ENCODE measurements at regions not wholly inside any gene's neighbourhood (a gene's known extent, or its start where the extent isn't known, plus 50 kb on each side); places are given as distances from the start of the nearest gene placed in this dataset.
"Not testable (repeated sequence)": the region's sequence is repeated elsewhere in the genome, so short reads cannot be mapped to it uniquely, and the experiment has no call there.

DNA sequence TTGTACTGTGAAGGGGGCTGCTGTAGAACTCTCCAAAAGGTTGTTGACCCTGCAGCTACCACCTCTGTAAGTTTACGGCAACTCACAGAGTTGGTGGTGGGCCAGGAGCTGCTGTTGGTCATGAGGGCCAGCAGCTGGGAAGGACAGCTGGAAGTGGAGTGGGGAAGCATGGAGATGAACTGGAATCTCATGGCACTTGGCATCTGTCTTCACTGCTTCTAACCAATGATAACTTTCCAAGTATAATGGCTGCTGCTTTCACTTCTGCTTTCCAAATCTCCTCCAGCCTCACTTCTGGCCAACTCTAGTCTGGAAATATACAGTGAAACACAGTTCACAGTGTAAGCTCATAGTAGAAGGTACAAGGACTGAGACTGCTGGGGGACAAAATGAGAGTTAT lies 126.5 kb upstream of the INTU start:
- no peaks in the 10 kb centered on the region for H3K9me3 ChIP-seq
- DNase-seq (no peak), ATAC-seq (no peak)
- H3K36me3 ChIP-seq: no peaks in the 10 kb centered on the region
- no peak overlapping the region for H3K27ac ChIP-seq
- H3K4me3 ChIP-seq: no peak overlapping the region
- H3K4me1 ChIP-seq: peaks cover 0 to 3% of the 10 kb centered on the region in 2 donors
- no peaks in the 10 kb centered on the region for H3K27me3 ChIP-seq
- in situ Hi-C loops (cut with MboI; ENCODE audit: low sequenced_read_pairs in 4 of 4): no loop called here
- intact Hi-C loops (cut with DNase I; ENCODE audit: low total_unique reads): no loop called here
- TF ChIP-seq POLR2A (IDR thresholded peaks at IDR 0.05): no peak
- TF ChIP-seq, protein P1, sequence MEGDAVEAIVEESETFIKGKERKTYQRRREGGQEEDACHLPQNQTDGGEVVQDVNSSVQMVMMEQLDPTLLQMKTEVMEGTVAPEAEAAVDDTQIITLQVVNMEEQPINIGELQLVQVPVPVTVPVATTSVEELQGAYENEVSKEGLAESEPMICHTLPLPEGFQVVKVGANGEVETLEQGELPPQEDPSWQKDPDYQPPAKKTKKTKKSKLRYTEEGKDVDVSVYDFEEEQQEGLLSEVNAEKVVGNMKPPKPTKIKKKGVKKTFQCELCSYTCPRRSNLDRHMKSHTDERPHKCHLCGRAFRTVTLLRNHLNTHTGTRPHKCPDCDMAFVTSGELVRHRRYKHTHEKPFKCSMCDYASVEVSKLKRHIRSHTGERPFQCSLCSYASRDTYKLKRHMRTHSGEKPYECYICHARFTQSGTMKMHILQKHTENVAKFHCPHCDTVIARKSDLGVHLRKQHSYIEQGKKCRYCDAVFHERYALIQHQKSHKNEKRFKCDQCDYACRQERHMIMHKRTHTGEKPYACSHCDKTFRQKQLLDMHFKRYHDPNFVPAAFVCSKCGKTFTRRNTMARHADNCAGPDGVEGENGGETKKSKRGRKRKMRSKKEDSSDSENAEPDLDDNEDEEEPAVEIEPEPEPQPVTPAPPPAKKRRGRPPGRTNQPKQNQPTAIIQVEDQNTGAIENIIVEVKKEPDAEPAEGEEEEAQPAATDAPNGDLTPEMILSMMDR (IDR thresholded peaks at IDR 0.05 in 4 of 5, conservative IDR thresholded peaks at IDR 0.05 in 1 of 5): no peak

DNA sequence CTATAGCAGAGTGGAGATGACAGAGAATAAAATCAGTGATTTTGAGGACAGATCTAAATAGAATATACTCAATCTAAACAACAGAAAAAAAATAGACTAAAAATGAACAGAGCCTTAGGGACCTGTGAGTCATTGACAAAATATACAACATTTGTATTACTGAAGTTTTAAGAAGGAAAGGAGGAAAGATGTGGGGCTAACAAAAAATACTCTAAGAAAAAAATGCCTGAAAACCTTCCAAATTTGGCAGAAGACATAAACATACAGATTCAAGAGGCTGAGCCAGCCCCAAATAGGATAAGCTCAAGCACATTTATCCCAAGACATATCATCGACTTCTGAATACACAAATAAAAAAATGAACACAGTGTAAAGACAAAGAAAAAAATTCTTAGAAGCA lies 123.6 kb upstream of the INTU start:
- no peaks in the 10 kb centered on the region for H3K27me3 ChIP-seq
- no peak overlapping the region for H3K4me3 ChIP-seq
- peaks cover 0 to 3% of the 10 kb centered on the region in 2 donors for H3K4me1 ChIP-seq
- H3K9me3 ChIP-seq: no peaks in the 10 kb centered on the region
- intact Hi-C loops (cut with DNase I; ENCODE audit: low total_unique reads) (no loop called here), in situ Hi-C loops (cut with MboI; ENCODE audit: low sequenced_read_pairs in 4 of 4) (no loop called here)
- no peaks in the 10 kb centered on the region for H3K36me3 ChIP-seq
- H3K27ac ChIP-seq: no peak overlapping the region
- ATAC-seq: no peak
- TF ChIP-seq, protein P1 (IDR thresholded peaks at IDR 0.05 in 4 of 5, conservative IDR thresholded peaks at IDR 0.05 in 1 of 5): no peak
- no peak for TF ChIP-seq POLR2A (IDR thresholded peaks at IDR 0.05)
- no peak for DNase-seq

DNA sequence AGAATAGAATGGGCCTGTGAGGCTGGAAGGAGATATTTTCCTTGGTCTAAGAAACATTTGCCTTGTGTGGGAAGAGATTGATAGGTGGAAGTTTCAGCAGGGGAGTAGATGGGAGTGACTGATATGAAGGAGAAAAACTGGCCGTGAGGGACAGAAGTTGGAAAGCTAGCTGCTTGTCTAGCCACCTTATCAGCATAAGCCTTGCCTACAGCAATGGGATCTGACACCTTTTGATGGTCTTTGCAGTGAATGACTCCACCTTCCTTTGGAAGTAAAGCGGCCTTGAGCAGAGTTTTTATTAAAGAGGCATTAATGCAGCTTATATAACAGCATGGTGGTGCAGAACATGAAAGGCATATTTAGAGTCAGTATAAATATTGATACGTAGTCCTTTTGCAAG lies 120.1 kb upstream of the INTU start:
- in situ Hi-C loops (cut with MboI; ENCODE audit: low sequenced_read_pairs in 4 of 4): not testable (repeated sequence)

DNA sequence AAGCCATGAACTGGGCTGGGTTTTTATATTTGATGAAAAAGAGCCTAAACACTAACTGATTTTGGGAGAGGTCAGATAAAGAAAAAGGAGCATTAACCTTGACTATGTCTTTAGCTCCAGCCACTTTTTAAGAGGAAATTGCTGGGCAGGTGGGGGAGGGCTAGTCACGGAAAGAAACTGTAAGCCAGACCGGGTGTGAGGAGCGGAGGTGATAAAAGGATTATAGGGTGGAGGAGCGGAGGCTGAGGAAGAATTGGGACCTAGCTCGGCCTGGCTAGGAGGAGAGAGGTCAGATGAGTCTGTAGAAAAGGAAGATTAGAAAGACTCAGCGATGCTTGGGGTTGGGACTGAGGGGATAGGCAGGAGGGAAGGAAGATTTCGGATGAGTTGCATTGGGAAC lies 117.5 kb upstream of the INTU start:
- H3K9me3 ChIP-seq; ATAC-seq; H3K27me3 ChIP-seq; DNase-seq; H3K27ac ChIP-seq; H3K4me3 ChIP-seq; intact Hi-C loops (cut with DNase I; ENCODE audit: low total_unique reads); H3K36me3 ChIP-seq; H3K4me1 ChIP-seq; in situ Hi-C loops (cut with MboI; ENCODE audit: low sequenced_read_pairs in 4 of 4): not testable (repeated sequence)

More for the DNA sequence above, 120.1 kb upstream of the INTU start:
- H3K36me3 ChIP-seq; H3K27me3 ChIP-seq; ATAC-seq; H3K9me3 ChIP-seq; H3K4me3 ChIP-seq; H3K27ac ChIP-seq; H3K4me1 ChIP-seq; DNase-seq; intact Hi-C loops (cut with DNase I; ENCODE audit: low total_unique reads): not testable (repeated sequence)

DNA sequence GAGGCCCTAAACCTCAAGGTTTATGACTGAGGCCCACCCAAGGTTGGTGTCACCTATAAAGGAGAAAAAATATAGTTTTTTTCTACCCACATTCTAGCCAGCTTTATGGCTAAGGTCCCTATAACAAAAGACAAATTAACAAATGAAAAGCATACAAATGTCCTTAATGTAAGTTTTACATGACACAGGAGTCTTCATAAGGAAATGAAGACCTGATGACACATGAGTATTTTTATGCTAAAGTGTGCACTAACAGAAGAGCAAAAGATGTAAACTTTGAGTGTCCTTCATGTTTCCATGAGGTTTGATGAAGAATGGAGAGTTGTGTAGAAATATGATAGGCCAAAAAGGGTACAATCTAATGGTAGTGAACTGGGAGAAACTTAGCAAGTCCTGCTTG lies 114.7 kb upstream of the INTU start:
- no peak overlapping the region for H3K4me3 ChIP-seq
- no peaks in the 10 kb centered on the region for H3K9me3 ChIP-seq
- no peaks in the 10 kb centered on the region for H3K4me1 ChIP-seq
- intact Hi-C loops (cut with DNase I; ENCODE audit: low total_unique reads): no loop called here
- no peak for DNase-seq
- in situ Hi-C loops (cut with MboI; ENCODE audit: low sequenced_read_pairs in 4 of 4): no loop called here
- no peak for TF ChIP-seq POLR2A (IDR thresholded peaks at IDR 0.05)
- TF ChIP-seq, protein P1 (IDR thresholded peaks at IDR 0.05 in 4 of 5, conservative IDR thresholded peaks at IDR 0.05 in 1 of 5): no peak
- ATAC-seq: no peak
- no peak overlapping the region for H3K27ac ChIP-seq
- H3K27me3 ChIP-seq: no peaks in the 10 kb centered on the region
- no peaks in the 10 kb centered on the region for H3K36me3 ChIP-seq

DNA sequence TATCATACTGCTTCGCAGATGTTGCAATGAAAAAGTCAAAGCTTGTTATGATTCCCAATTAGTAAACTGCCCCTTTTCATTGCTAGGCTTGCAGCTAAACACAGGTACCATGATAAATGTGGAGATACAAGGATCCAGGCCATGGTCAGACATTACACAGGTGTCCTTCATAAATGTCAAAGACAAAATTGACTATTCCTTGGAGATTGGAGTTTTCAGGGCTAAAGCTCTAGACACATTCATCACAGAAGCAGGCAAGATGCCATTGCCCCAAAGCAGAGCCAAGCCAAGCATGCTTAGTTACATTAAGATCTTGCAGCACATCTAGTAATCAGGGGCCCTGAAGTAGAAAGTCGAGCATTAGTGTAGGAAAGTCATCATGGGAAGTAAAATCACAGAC lies 111.3 kb upstream of the INTU start:
- ATAC-seq (no peak), DNase-seq (no peak)
- Histone ChIP-seq H3K36me3 (no peaks in the 10 kb centered on the region), H3K27ac (no peak overlapping the region), H3K4me3 (no peak overlapping the region), H3K4me1 (no peaks in the 10 kb centered on the region), H3K27me3 (no peaks in the 10 kb centered on the region), H3K9me3 (no peaks in the 10 kb centered on the region)
- TF ChIP-seq POLR2A (IDR thresholded peaks at IDR 0.05): no peak
- TF ChIP-seq, protein P1 (IDR thresholded peaks at IDR 0.05 in 4 of 5, conservative IDR thresholded peaks at IDR 0.05 in 1 of 5): no peak
- in situ Hi-C loops (cut with MboI; ENCODE audit: low sequenced_read_pairs in 4 of 4): no loop called here
- intact Hi-C loops (cut with DNase I; ENCODE audit: low total_unique reads): no loop called here
